ENCODE measurements at regions not wholly inside any gene's neighbourhood (a gene's known extent, or its start where the extent isn't known, plus 50 kb on each side); places are given as distances from the start of the nearest gene placed in this dataset.
A peak's percentile ranks its signal among the peaks of the same experiment; 100 is the strongest.

GRCh38 chr3:7793786-7794185, 707.8 kb upstream of the LMCD1 start:
- no peak for DNase-seq

DNA sequence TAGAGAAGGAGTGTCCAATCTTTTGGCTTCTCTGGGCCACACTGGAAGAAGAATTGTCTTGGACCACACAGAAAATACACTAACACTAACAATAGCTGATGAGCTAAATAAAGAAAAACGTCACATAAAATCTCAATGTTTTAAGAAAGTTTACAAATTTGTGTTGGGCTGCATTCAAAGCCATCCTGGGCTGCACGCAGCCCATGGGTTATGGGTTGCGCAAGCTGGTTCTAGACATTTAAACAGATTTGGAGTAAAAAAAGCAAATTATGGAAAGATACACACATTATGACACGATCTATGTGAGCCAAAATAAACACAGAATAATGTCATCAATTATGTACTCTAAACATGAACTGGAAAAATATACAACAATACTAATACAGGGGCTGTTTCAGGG, 703.3 kb upstream of the LMCD1 start:
- no peak for DNase-seq

DNA sequence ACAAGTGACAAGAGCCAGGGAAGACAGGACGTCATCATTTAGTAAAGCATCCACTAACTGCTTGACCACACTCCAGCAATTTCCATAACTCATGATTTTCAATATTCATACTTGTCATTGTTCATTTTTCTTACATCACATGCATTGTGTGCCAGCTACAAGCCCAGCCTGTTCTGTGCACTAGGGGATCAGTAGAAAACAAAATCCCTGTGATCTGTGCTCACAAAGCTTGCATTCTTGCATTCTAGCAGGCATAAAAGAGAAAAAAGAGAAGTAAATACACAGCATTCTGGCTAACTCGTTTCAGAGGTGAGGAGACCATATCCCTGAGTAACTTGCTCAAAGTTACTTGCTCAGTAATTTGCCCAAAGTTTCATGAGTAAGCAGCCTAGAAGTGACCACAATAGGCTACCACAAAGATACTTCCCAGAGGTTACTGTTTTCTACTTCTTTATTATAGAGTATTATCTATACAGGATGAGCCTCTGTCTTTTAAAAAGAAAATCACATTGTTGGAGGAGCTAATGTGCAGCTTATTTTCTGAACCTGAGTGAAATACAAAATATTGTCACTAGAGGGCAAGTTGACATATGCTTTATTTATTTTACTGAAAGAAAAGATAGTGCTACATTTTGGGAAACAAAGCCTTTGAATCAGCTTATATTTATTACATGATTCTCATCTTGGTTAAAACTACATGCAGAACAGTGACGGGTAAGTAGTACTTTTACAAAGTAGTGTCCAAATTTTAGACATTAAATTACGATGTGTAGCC, 701.4 kb upstream of the LMCD1 start:
- DNase-seq: no peak

DNA sequence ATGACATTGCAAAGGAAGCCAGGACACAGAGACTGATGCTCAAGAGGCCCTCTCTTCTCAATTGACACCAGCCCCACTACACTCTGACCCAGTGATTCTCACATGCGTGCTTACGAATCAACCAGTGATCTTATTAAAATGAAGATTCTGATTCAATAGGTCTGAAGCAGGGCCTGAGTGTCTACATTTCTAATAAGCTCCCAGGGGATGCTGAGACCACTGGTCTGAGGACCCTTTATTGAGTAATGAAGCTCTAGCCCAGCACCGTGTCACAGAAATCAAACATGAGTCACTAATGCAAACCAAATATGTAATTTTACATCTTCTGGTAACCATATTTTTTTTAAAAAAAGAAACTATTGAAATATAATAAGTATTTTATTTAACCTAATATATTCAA, 689.1 kb upstream of the LMCD1 start:
- DNase-seq: no peak

DNA sequence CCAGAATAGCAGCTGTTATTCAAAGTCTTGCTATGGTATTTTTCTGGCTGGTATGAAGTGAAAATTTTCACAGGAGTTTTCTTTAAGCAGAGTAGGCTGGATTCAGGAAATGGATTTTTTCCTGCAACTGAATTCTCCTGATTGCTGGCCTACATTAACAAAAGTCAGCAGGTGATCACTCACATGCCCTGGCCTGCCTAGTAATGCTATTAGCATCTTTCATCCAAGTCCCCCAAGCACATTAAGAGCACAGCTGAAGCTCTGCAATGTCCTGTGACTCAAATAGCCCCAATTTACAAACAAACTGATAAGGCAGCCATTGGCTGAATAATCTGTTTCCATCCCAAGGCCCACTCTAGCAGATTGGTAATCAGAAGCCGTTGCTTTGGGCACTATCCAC, 688.3 kb upstream of the LMCD1 start:
- no peak for DNase-seq

DNA sequence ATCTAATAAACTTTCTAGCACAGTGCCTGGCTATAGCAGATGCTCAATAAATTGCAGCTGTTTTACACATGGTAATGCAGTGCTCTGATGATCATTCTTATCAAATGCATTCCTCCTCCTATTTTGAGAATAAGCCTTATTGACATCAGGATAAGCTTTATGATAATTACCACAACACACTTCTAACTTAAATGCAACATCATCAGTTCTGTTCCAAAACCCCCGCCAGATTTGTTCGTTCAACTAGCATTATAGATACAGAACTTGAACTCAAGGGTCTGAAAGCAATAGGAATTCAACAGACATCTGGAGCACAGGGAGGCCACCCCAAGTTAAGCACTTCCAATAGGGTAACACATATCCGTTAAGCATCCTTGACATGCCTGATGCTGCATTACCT, 684.4 kb upstream of the LMCD1 start:
- DNase-seq: no peak

GRCh38 chr3:7820969-7821368, 680.7 kb upstream of the LMCD1 start:
- no peak for DNase-seq

GRCh38 chr3:7821858-7822257, 679.8 kb upstream of the LMCD1 start:
- DNase-seq: no peak

- no peak for DNase-seq
Measured at GRCh38 chr3:7841451-7841850, 660.2 kb upstream of the LMCD1 start.

GRCh38 chr3:7843441-7843840, 658.2 kb upstream of the LMCD1 start:
- no peak for DNase-seq

DNA sequence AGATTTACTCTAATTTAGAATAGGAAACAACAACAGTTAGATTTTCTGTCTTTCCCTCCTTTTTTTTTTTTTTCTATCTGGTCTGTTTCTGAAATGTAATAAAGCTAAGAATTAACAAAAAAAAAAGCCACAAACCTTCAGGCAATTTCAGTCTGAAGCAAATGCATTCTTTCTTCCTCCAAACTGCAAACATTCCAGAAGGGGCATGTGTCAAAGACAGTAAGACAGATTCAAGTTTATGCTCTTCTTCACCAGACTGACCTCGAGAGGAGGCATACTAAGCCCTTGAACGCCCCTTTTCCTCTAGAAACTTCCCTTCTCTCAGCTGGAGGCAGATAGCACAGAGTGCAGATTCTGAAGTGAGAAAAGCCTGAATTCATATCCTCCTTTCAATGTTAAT, 654.6 kb upstream of the LMCD1 start:
- DNase-seq: no peak

GRCh38 chr3:7847521-7847920, 654.1 kb upstream of the LMCD1 start:
- no peak for DNase-seq

DNA sequence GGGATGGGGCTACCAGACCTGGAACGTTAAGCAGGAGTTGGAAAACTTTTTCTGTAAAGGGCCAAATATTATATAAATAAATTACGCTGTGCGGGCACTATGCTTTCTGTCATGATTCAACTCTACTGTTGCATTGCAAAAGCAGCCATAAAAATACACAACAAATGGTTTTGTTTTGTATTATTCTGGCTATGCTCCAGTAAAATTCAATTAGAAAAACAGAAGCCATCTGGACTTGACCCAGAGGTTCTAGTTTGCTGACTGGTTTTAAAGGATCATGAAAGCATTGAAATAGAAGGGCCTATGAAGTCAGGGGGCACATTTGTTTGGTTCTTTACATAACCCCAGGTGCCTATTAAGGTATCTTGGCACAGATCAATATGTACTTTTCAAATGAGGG, 647.4 kb upstream of the LMCD1 start:
- no peak for DNase-seq

- DNase-seq: no peak
Measured at GRCh38 chr3:7854721-7855120, 646.9 kb upstream of the LMCD1 start.

DNA sequence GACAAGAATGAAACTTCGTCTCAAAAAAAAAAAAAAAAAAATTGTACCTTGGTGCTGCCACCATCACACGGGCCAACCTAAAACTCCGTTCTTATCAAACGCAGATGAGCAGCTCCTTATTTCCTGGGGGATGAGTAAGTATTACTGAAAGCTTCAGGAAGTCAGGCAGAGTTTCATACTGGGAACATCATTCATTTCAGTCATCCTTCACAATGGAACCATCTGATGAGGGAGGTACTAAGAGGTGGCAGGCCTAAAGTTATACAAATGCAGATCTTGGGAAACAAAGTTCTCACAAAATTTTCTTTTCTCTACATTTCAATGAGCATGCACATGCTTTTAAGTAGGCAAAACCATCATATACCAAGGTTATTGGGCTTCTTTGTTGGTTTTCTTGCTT, 636.0 kb upstream of the LMCD1 start:
- DNase-seq: no peak

DNA sequence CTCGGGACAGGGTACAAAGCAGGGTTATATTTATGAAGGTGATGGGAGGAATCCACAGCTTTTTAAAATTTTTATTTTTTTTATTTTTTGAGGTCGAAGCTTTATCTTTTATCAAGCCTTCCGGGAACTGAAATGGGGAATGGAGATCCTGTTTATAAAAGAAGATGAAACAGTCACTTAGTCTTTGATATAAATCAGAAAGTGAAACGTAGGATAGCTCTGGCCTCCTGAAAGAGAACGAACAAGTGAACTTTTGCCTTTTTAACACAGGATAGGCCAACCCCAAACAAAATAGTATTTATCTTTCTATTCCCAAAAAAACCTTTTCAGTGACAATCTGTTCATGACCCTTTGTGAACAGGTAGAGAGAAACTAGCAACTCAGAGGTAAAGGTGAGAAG, 634.0 kb upstream of the LMCD1 start:
- DNase-seq: no peak

GRCh38 chr3:7871003-7871560, 630.5 kb upstream of the LMCD1 start:
- no peak for DNase-seq

- DNase-seq: no peak
Measured at GRCh38 chr3:7874116-7874515, 627.5 kb upstream of the LMCD1 start.

GRCh38 chr3:7875925-7876324, 625.7 kb upstream of the LMCD1 start:
- no peak for DNase-seq

GRCh38 chr3:7876741-7877297, 624.8 kb upstream of the LMCD1 start:
- peak; percentile 56 to 60 for DNase-seq

DNA sequence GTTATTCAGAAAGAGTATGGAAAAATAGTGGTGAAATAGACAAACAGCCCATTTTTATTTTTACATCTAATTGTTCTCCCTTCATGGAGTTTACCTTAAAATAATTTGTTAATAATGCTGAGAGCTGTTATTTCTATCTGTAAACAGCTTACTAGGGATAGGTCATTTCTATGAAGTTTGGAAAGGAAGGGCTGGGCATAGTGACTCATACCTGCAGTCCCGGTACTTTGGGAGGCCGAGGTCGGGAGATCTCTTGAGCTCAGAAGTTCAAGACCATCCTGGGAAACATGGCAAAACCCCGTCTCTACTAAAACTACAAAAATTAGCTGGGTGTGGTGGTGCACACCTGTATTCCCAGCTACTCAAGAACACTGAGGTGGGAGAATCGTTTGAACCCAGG, 624.3 kb upstream of the LMCD1 start:
- DNase-seq: no peak

GRCh38 chr3:7879572-7879971, 622.1 kb upstream of the LMCD1 start:
- no peak for DNase-seq

- no peak for DNase-seq
Measured at GRCh38 chr3:7881946-7882345, 619.7 kb upstream of the LMCD1 start.

DNA sequence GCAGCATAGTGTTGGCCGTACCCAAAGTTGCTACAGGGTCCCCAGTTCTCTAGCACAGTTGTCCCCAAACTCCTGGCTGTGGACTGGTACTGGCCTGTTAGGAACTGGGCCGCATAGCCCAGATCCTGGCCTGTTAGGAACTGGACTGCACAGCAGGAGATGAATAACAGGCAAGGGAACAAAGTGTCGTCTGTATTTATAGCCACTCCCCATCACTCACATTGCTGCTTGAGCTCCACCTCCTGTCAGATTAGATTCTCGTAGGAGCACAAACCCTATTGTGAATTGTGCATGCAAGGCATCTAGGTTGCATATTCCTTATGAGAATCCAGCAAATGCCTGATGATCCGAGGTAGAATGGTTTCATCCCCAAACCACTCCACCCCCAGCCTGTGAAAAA, 604.0 kb upstream of the LMCD1 start:
- DNase-seq: no peak

DNA sequence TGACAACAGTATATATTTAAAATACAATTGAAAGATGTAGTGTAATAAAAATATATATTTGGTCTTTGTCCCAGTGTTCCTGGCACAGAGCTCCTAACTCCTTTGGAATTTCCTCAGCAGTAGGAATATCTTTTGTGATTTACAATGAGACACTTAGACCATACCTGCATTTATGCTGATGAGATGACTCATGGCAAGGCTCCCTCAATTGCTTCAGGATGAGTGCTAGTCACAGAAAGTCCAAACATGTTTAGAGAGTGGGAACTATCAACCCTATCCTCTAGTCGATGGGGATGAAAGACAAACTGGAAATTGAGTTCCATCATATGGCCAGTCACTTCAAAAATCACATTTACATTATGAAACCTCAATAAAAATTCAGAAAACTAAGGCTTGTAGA, 588.3 kb upstream of the LMCD1 start:
- no peak for DNase-seq
